Natural killer cell (primary cell): ENCODE measurements at regions not wholly inside any gene's neighbourhood (a gene's known extent, or its start where the extent isn't known, plus 50 kb on each side); places are given as distances from the start of the nearest gene placed in this dataset.

ENCODE experiments used
- ATAC-seq, 3 donors: fragments of 150-1000 bp in 2 of 3; fragments of 200-7000 bp in 1 of 3; cut with Tn5 transposase; 1 replicate in 1 of 3; 2 replicates in 2 of 3; pipeline ENCODE4 v1.10.0; 2021; ENCODE audit warnings: mild to moderate bottlenecking in 2 of 3, moderate library complexity in 2 of 3
- DNase-seq, 2 donors: peaks; one replicate each; pipeline versions ENCODE4 v3.0.0 to v3.0.0-alpha.2; 2013 to 2021; ENCODE audit warnings: mixed read lengths in 1 of 2
- H3K27ac ChIP-seq: one replicate; pipeline ENCODE4 v1.5.1; 2013; ENCODE audit warnings: mild to moderate bottlenecking, low read length
- H3K27me3 ChIP-seq: one replicate; pipeline ENCODE4 v1.6.1; 2013; ENCODE audit warnings: low read length; ENCODE audit not compliant: control insufficient read depth, insufficient read depth
- H3K36me3 ChIP-seq: one replicate; pipeline ENCODE4 v1.6.1; 2013; ENCODE audit warnings: low read length; ENCODE audit not compliant: control insufficient read depth, insufficient read depth
- H3K4me1 ChIP-seq: one replicate; pipeline ENCODE4 v1.6.1; 2013; ENCODE audit warnings: low read length; ENCODE audit not compliant: control insufficient read depth, insufficient read depth
- H3K4me3 ChIP-seq: one replicate; pipeline ENCODE4 v1.5.1; 2013; ENCODE audit warnings: low read length
- H3K9me3 ChIP-seq: one replicate; pipeline ENCODE4 v1.6.1; 2013; ENCODE audit warnings: low read length; ENCODE audit not compliant: control insufficient read depth, insufficient read depth
- H3K27ac Mint-ChIP-seq, 2 donors: one replicate each; pipeline ENCODE4 v1.8.0; 2022; ENCODE audit warnings: mild to moderate bottlenecking in 2 of 2, mixed read lengths in 2 of 2, moderate library complexity in 1 of 2
- H3K27me3 Mint-ChIP-seq, 2 donors: one replicate each; pipeline ENCODE4 v1.8.0; 2022; ENCODE audit warnings: low read depth in 2 of 2, mixed read lengths in 2 of 2
- H3K36me3 Mint-ChIP-seq: one replicate; pipeline ENCODE4 v1.8.0; 2022; ENCODE audit warnings: mixed read lengths
- H3K4me1 Mint-ChIP-seq, 2 donors: one replicate each; pipeline ENCODE4 v1.8.0; 2022; ENCODE audit warnings: mixed read lengths in 2 of 2
- H3K4me3 Mint-ChIP-seq: one replicate; pipeline ENCODE4 v1.8.0; 2022; ENCODE audit warnings: mild to moderate bottlenecking, moderate library complexity, mixed read lengths
- H3K9me3 Mint-ChIP-seq, 2 donors: one replicate each; pipeline ENCODE4 v1.8.0; 2022; ENCODE audit warnings: mixed read lengths in 2 of 2
- WGBS: methylation state at CpG from one replicate; pipeline ENCODE4 v1.1.7; 2013; ENCODE audit warnings: missing lambda C conversion rate; ENCODE audit not compliant: insufficient coverage; 5-methylcytosine and 5-hydroxymethylcytosine counted together
- intact Hi-C: fragments of 100-400 bp; cut with micrococcal nuclease; formaldehyde crosslinking; loops from one replicate; pipeline ENCODE4 v1.14.2; 2022
- TF ChIP-seq, protein P1 (sequence below): fragments of 200-600 bp; IDR thresholded peaks from one replicate; pipeline ENCODE4 v1.8.0; 2022; ENCODE audit warnings: antibody characterized with exemption

GRCh38 chr1:116246174-116246573 lies 126.9 kb upstream of the ATP1A1 start:
- Mint-ChIP-seq H3K4me3 (no peak overlapping the region), H3K27ac (no peak overlapping the region), H3K36me3 (no peaks in the 10 kb centered on the region), H3K4me1 (no peaks in the 10 kb centered on the region), H3K9me3 (no peaks in the 10 kb centered on the region), H3K27me3 (peaks cover 2% of the 10 kb centered on the region in 2 donors)
- intact Hi-C loops, result no loop called here
- no peaks in the 10 kb centered on the region for H3K36me3 ChIP-seq
- H3K9me3 ChIP-seq, result no peaks in the 10 kb centered on the region
- no peaks in the 10 kb centered on the region for H3K4me1 ChIP-seq
- 96% methylated on average over 3 of the region's 3 CpGs for WGBS
- ATAC-seq (no peak), DNase-seq (no peak)
- H3K27me3 ChIP-seq, result no peaks in the 10 kb centered on the region
- no peak overlapping the region for H3K4me3 ChIP-seq
- no peak overlapping the region for H3K27ac ChIP-seq
- TF ChIP-seq, protein P1, sequence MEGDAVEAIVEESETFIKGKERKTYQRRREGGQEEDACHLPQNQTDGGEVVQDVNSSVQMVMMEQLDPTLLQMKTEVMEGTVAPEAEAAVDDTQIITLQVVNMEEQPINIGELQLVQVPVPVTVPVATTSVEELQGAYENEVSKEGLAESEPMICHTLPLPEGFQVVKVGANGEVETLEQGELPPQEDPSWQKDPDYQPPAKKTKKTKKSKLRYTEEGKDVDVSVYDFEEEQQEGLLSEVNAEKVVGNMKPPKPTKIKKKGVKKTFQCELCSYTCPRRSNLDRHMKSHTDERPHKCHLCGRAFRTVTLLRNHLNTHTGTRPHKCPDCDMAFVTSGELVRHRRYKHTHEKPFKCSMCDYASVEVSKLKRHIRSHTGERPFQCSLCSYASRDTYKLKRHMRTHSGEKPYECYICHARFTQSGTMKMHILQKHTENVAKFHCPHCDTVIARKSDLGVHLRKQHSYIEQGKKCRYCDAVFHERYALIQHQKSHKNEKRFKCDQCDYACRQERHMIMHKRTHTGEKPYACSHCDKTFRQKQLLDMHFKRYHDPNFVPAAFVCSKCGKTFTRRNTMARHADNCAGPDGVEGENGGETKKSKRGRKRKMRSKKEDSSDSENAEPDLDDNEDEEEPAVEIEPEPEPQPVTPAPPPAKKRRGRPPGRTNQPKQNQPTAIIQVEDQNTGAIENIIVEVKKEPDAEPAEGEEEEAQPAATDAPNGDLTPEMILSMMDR, result no peak

DNA sequence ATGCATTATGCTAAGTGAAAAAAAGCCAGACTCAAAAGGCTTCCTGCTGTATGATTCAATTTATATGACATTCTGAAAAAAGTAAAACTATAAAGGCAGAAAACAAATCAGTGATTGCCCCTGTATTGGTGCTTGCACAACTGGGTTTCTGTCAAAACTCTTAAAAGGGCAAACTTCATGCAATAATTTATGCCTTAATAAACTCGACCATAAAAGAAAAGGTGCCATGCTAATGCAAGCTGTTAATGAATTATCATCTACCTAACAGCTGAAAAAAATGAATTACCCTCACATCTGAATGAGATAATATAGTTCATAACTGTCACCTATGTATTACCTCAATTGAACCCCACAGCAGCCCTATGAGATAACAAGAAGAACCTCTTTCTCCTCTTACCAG lies 120.8 kb upstream of the ATP1A1 start:
- DNase-seq (no peak), ATAC-seq (no peak)
- Mint-ChIP-seq H3K27ac (no peak overlapping the region), H3K4me1 (no peaks in the 10 kb centered on the region), H3K9me3 (no peaks in the 10 kb centered on the region), H3K27me3 (peaks cover 0 to 8% of the 10 kb centered on the region in 2 donors), H3K36me3 (no peaks in the 10 kb centered on the region), H3K4me3 (no peak overlapping the region)
- Histone ChIP-seq H3K36me3 (no peaks in the 10 kb centered on the region), H3K4me1 (no peaks in the 10 kb centered on the region), H3K9me3 (no peaks in the 10 kb centered on the region), H3K27me3 (no peaks in the 10 kb centered on the region), H3K4me3 (no peak overlapping the region), H3K27ac (no peak overlapping the region)
- TF ChIP-seq, protein P1, result no peak
- 63% methylated on average over 1 of the region's 1 CpG for WGBS
- intact Hi-C loops, result no loop called here

DNA sequence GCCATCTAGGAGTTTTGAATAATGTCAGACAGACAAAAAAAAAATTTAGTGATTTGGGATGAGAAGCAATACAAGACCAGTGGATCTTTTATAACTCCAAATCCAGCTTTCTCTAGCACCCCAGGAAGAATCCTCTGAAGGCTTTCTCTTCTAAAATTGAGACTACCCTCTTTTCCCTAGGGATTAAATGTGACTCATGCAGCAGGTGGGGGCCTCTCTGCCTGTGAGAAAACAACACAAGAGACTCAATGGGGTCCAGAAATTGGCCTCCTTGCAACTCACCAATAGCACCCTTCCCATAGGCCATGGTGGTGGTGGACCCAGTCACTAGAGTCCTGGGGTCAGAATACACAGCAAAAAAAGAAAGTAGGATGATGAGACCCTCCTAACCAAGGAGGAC lies 120.3 kb upstream of the ATP1A1 start:
- Histone ChIP-seq H3K27ac (no peak overlapping the region), H3K36me3 (no peaks in the 10 kb centered on the region), H3K9me3 (no peaks in the 10 kb centered on the region), H3K27me3 (no peaks in the 10 kb centered on the region), H3K4me1 (no peaks in the 10 kb centered on the region), H3K4me3 (no peak overlapping the region)
- TF ChIP-seq, protein P1, result no peak
- DNase-seq (no peak), ATAC-seq (no peak)
- intact Hi-C loops, result no loop called here
- H3K9me3 Mint-ChIP-seq, result no peaks in the 10 kb centered on the region
- H3K4me3 Mint-ChIP-seq, result no peak overlapping the region
- no peaks in the 10 kb centered on the region for H3K4me1 Mint-ChIP-seq
- H3K36me3 Mint-ChIP-seq, result no peaks in the 10 kb centered on the region
- peaks cover 0 to 8% of the 10 kb centered on the region in 2 donors for H3K27me3 Mint-ChIP-seq
- H3K27ac Mint-ChIP-seq, result no peak overlapping the region

DNA sequence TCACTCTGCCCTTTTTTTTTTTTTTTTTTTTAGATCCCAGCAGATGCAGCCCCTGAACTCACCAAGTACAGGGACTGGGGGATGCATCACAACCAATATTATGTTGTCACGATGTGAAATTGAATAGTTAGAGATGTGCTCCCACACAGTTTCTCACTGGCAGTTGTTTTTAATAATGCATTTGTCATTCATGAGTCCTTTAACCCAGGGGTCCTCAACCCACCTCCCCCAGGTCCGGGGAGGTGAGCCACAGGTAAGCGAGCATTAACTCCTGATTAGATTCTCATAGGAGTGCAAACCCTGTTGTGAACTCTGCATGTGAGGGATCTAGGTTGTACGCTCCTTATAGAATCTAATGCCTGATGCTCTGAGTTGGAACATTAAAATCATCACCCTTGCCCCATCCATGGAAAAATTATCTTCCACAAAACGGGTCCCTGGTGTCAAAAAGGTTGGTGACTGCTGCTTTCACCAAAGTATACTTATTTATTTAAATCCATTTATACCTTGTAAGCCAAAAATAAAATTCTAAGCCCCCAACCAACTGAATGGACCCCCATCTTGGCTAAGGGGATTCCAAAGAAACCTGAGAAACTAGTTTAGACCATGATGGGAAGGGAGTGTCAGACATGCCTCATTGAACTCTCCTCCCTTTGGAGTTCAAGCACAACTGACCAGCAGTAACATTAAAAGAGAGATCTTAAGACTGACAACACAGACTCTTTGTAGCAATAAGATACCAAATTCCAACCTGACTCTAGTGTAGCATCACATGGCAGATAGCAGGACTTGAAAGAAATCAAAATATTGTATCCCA lies 119.3 kb upstream of the ATP1A1 start:
- Histone ChIP-seq H3K4me1 (no peaks in the 10 kb centered on the region), H3K27ac (no peak overlapping the region), H3K4me3 (no peak overlapping the region), H3K9me3 (no peaks in the 10 kb centered on the region), H3K27me3 (no peaks in the 10 kb centered on the region), H3K36me3 (no peaks in the 10 kb centered on the region)
- TF ChIP-seq, protein P1, result no peak
- intact Hi-C loops, result no loop called here
- H3K27ac Mint-ChIP-seq, result no peak overlapping the region
- H3K4me3 Mint-ChIP-seq, result no peak overlapping the region
- H3K4me1 Mint-ChIP-seq, result no peaks in the 10 kb centered on the region
- H3K9me3 Mint-ChIP-seq, result no peaks in the 10 kb centered on the region
- WGBS, result 86% methylated on average over 5 of the region's 5 CpGs
- no peak for ATAC-seq
- H3K36me3 Mint-ChIP-seq, result no peaks in the 10 kb centered on the region
- H3K27me3 Mint-ChIP-seq, result peaks cover 0 to 8% of the 10 kb centered on the region in 2 donors
- no peak for DNase-seq
